ENCODE measurements at regions not wholly inside any gene's neighbourhood (a gene's known extent, or its start where the extent isn't known, plus 50 kb on each side); places are given as distances from the start of the nearest gene placed in this dataset.

- no peak for DNase-seq (ENCODE audit: low read depth)
- no peak overlapping the region for H3K4me3 ChIP-seq (ENCODE audit: low read length)
- no peak for TF ChIP-seq CTCF (conservative IDR thresholded peaks at IDR 0.05; ENCODE audit: low read length)
Measured at GRCh38 chr17:53680745-53681144, 142.0 kb upstream of the KIF2B start.

DNA sequence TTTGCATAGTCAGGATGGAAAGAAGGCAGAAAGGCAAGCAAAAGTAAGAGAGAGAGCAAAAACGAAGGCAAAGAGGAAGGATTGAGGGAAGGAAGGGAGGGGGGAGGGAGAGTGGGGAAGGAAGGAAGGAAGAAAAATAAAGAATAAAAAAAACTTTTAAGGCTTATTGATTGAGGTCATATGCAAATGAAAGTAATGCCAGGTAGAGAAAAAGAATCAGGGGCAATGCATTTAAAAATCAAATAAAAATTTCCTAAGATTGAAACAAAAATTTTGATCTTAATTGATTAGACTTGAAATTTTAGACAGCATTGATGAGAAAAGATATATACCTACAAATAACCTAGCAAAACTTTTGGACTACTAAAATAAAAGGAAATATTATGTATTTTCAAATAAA, 153.9 kb upstream of the KIF2B start:
- DNase-seq (ENCODE audit: low read depth) = no peak
- H3K4me3 ChIP-seq (ENCODE audit: low read length) = no peak overlapping the region
- TF ChIP-seq CTCF (conservative IDR thresholded peaks at IDR 0.05; ENCODE audit: low read length) = no peak

GRCh38 chr17:53662608-53663007, 160.1 kb upstream of the KIF2B start:
- no peak for DNase-seq (ENCODE audit: low read depth)
- TF ChIP-seq CTCF (conservative IDR thresholded peaks at IDR 0.05; ENCODE audit: low read length) = no peak
- H3K4me3 ChIP-seq (ENCODE audit: low read length) = no peak overlapping the region

DNA sequence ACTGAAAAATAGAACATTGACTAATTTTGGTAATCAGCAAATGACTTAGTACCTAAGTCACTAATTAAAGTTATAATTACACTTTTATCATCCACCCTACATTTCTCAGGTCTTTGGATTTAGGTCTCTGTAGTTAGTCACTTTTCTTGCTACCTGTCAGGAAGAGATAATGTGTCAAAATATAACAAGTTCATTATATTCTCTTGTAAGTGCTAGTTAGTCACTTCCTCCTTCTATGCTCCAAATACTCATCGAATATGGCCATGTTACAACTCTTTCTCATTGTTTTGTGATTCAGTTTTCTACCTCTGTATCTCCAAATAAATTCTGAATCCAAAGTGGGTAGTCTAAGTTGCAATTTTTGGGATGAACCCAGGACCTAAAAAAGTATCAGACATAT, 163.5 kb upstream of the KIF2B start:
- DNase-seq (ENCODE audit: low read depth) = no peak
- no peak for TF ChIP-seq CTCF (conservative IDR thresholded peaks at IDR 0.05; ENCODE audit: low read length)
- H3K4me3 ChIP-seq (ENCODE audit: low read length) = no peak overlapping the region

GRCh38 chr17:53655591-53655990, 167.1 kb upstream of the KIF2B start:
- DNase-seq (ENCODE audit: low read depth) = peak; percentile 16
- no peak overlapping the region for H3K4me3 ChIP-seq (ENCODE audit: low read length)
- TF ChIP-seq CTCF (conservative IDR thresholded peaks at IDR 0.05; ENCODE audit: low read length) = no peak

DNA sequence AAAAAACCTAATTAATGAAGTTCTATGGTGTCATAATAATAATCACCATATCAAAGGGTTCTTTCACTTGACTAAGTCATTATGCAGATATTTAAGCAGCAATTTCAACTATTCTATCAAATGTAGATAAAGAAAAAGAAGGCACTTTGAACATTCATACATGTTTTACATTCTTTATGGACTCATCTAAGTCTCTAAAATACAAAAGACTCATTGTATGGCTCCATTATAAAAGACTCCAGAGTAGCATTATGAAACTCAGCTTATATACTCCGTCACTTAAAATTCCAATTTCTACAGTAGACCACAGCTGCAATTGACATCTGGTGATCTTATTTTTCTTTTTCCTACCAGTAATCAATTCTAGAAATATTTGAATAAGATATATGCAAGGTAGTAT, 173.5 kb upstream of the KIF2B start:
- H3K4me3 ChIP-seq (ENCODE audit: low read length) = no peak overlapping the region
- no peak for TF ChIP-seq CTCF (conservative IDR thresholded peaks at IDR 0.05; ENCODE audit: low read length)
- no peak for DNase-seq (ENCODE audit: low read depth)

DNA sequence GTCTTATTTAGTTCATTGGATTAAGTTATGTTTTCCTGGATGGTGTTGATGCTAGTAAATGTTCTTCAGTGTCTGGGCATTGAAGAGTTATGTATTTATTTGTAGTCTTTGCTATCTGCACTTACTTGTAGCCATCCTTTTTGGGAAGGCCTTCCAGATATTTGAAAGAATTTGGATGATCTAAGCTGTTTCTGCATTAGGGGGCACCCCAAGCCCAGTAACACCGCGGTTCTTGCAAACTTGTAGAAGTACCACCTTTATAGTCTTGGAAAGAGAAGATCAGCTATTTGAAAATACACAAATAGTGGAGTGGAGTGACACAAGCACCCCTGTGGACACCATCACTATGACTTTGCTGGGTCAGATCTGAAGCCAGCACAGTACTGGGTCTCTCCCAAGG, 175.9 kb upstream of the KIF2B start:
- H3K4me3 ChIP-seq (ENCODE audit: low read length) = no peak overlapping the region
- TF ChIP-seq CTCF (conservative IDR thresholded peaks at IDR 0.05; ENCODE audit: low read length) = no peak

More for the DNA sequence above, 175.9 kb upstream of the KIF2B start:
- DNase-seq (ENCODE audit: low read depth) = no peak

Data from AG10803 (cell line).